Immature natural killer cell (primary cell): ENCODE measurements at regions not wholly inside any gene's neighbourhood (a gene's known extent, or its start where the extent isn't known, plus 50 kb on each side); places are given as distances from the start of the nearest gene placed in this dataset.

ENCODE experiments used
- DNase-seq, 3 donors: peaks; one replicate each; pipeline ENCODE4 v3.0.0; 2022; ENCODE audit warnings: mixed read lengths in 1 of 3
- H3K27ac Mint-ChIP-seq, 6 donors: one replicate each; pipeline ENCODE4 v1.8.0; 2020; ENCODE audit warnings: mixed read lengths in 6 of 6, mild to moderate bottlenecking in 5 of 6, inconsistent platforms in 4 of 6, moderate library complexity in 3 of 6
- H3K27me3 Mint-ChIP-seq, 3 donors: one replicate each; pipeline ENCODE4 v1.8.0; 2020 to 2021; ENCODE audit warnings: low read depth in 3 of 3, mild to moderate bottlenecking in 3 of 3, mixed read lengths in 3 of 3, moderate library complexity in 3 of 3, inconsistent platforms in 1 of 3
- H3K36me3 Mint-ChIP-seq, 3 donors: one replicate each; pipeline ENCODE4 v1.8.0; 2020; ENCODE audit warnings: mixed read lengths in 3 of 3, inconsistent platforms in 2 of 3, mild to moderate bottlenecking in 2 of 3
- H3K4me1 Mint-ChIP-seq, 2 donors: one replicate each; pipeline ENCODE4 v1.8.0; 2020; ENCODE audit warnings: inconsistent platforms in 2 of 2, mild to moderate bottlenecking in 2 of 2, mixed read lengths in 2 of 2, moderate library complexity in 1 of 2
- H3K4me3 Mint-ChIP-seq, 5 donors: one replicate each; pipeline ENCODE4 v1.8.0; 2020; ENCODE audit warnings: mild to moderate bottlenecking in 5 of 5, mixed read lengths in 5 of 5, inconsistent platforms in 3 of 5, moderate library complexity in 3 of 5
- H3K9me3 Mint-ChIP-seq, 6 donors: one replicate each; pipeline ENCODE4 v1.8.0; 2020; ENCODE audit warnings: mild to moderate bottlenecking in 6 of 6, mixed read lengths in 6 of 6, inconsistent platforms in 4 of 6, moderate library complexity in 3 of 6

DNA sequence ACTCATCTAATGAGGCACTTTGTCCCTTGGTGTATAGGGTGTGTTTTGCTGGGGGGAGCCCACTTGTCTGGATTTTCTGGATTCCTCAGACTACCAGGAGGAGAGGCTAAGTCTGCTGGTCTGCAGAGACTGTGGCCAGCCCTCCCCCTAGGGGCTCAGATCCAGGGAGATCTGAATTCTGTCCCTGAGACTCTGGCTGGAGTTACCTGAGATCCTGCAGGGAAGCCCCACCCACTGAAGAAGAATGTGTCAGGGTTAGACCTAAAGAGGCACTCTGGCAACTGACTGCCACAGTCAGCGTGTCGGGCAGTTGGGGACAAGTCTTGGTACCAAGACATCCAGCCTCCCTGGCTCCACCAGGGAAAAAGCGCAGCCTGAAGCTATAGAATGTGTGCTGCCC is 138.9 kb downstream of the DCAF12L2 start:
- Mint-ChIP-seq H3K27ac (no peak overlapping the region), H3K9me3 (peaks cover 0 to 3% (median 2%) of the 10 kb centered on the region in 6 donors)

DNA sequence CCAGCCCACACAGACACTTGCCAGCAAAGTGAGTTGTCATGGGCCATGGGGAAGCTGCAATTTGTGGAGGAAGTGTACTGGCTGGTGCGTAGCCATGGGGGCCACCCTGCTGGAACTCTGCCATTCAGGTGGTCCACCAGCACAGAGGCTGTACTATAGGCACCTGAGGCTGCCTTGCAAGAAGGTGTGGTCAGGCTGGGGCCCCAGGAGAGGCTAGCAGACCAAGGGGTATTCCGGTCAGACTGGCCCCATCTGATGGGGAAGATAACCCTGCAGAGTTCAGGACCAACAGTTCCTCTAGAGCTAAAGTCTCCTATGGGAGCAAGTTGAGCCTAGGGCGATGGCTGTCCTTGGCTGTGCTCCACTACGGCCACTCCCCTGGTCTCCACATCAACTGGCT is 136.1 kb downstream of the DCAF12L2 start:
- no peak overlapping the region for H3K4me3 Mint-ChIP-seq
- H3K27me3 Mint-ChIP-seq, result peaks cover 2 to 10% (median 8%) of the 10 kb centered on the region in 3 donors
- no peak overlapping the region for H3K27ac Mint-ChIP-seq
- peaks cover 0 to 3% (median 2%) of the 10 kb centered on the region in 6 donors for H3K9me3 Mint-ChIP-seq
- no peaks in the 10 kb centered on the region for H3K4me1 Mint-ChIP-seq
- no peaks in the 10 kb centered on the region for H3K36me3 Mint-ChIP-seq
- DNase-seq, result no peak

More for the DNA sequence above, 138.9 kb downstream of the DCAF12L2 start:
- Mint-ChIP-seq H3K27me3 (peaks cover 2 to 15% (median 4%) of the 10 kb centered on the region in 3 donors), H3K36me3 (no peaks in the 10 kb centered on the region), H3K4me1 (no peaks in the 10 kb centered on the region), H3K4me3 (no peak overlapping the region)
- no peak for DNase-seq

DNA sequence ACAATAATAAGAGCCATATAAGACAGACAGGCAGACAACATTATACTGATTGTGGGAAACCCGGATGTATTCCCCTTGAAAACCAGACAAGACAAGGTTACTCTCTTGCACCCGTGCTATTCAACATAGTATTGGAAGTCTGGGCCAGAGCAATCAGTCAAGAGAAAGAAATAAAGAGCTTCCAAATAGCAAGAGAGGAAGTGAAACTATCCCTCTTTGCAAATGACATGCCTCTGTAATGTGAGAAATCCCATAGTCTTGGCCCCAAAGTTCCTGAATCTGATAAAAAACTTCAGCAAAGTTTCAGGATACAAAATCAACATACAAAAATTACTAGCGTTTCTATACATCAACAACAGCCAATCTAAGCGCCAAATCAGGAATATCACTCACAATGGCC is 102.1 kb downstream of the DCAF12L2 start:
- no peak overlapping the region for H3K4me3 Mint-ChIP-seq
- H3K36me3 Mint-ChIP-seq, result no peaks in the 10 kb centered on the region
- no peak for DNase-seq
- H3K9me3 Mint-ChIP-seq, result peaks cover 0 to 6% (median 1%) of the 10 kb centered on the region in 6 donors
- H3K4me1 Mint-ChIP-seq, result no peaks in the 10 kb centered on the region
- H3K27ac Mint-ChIP-seq, result no peak overlapping the region
- peaks cover 0 to 5% (median 0%) of the 10 kb centered on the region in 3 donors for H3K27me3 Mint-ChIP-seq

DNA sequence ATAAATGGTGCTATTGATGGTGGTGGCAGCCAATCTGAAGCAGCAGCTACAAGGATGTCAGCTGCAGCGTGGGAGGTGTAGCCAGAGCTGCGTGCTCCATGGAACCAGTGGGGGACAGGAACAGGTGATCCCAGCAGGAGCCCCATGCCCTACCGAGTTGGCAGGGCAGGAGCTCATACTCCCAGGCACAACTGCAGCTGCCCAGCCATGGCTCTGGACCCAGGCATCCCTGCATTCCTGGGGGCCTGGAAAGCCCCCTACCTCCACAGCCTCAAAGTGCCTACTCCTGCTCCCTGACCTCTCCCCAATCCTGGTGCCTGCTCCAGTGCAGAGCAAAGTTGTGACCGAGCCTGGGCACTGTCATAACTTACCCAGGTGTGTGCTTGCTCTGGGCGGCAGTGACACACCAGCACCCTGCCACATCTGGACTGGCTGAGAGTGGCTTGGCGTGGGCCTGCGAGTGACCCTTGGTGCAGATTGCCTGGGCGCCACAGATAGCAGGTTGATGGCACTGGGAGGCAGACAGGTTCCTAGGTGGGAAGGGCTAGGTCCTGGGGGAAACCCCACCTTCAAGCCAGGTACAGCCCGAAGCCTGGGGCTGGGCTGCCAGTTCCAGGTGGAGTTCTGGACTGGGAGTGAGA is 101.1 kb downstream of the DCAF12L2 start:
- no peak for DNase-seq
- Mint-ChIP-seq H3K36me3 (no peaks in the 10 kb centered on the region), H3K4me1 (no peaks in the 10 kb centered on the region), H3K27me3 (peaks cover 0 to 5% (median 0%) of the 10 kb centered on the region in 3 donors), H3K27ac (no peak overlapping the region), H3K9me3 (peaks cover 0 to 6% (median 1%) of the 10 kb centered on the region in 6 donors), H3K4me3 (no peak overlapping the region)

DNA sequence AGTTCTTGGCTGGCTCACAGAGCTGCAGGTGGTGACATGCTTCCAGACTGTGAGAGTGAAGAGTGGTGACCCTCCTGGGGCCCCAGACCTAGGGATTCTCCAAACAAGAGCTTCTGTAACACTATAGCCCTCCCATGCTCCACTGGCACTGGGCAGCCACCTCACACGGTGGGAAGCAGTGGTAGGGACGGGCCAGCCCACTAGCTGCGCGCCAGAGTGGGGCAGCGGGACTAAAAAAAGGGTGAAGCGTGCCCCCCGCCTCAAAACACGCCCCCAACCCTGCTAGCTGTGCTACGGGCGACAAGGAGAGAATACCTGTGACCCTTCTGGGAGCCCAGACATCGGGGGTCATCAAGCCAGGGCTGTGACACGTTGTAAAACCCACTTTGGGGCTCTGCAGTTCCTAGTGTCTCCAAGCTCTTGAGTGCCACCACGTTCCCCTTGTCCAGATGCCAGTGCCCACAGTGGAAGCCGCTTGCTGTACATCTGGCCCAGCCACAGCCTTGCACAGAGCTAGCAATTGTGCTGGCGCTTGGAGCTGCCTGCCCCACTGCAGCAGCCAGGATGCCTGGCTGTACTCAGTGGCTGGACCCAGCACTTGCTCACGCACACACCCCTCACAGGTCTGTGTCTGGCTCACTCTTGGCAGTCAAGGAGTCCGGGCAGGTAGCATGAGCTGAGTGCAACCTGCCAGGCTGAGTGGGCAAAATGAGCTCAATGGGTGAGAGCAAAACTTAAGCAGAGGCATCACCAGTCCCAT is 100.0 kb downstream of the DCAF12L2 start:
- Mint-ChIP-seq H3K36me3 (no peaks in the 10 kb centered on the region), H3K4me1 (no peaks in the 10 kb centered on the region), H3K4me3 (no peak overlapping the region), H3K27me3 (peaks cover 0 to 3% (median 0%) of the 10 kb centered on the region in 3 donors), H3K9me3 (peaks cover 0 to 6% (median 1%) of the 10 kb centered on the region in 6 donors), H3K27ac (no peak overlapping the region)
- DNase-seq, result no peak
